Endothelial cell of umbilical vein (primary cell): ENCODE measurements at regions not wholly inside any gene's neighbourhood (a gene's known extent, or its start where the extent isn't known, plus 50 kb on each side); places are given as distances from the start of the nearest gene placed in this dataset.

Source experiments
- CTCF ChIP-seq, 2 donors: IDR thresholded peaks; 1 replicate in 1 of 2; 2 replicates in 1 of 2; pipeline ENCODE4 v1.5.1; 2011; ENCODE audit warnings: low read length in 2 of 2, mild to moderate bottlenecking in 2 of 2, moderate library complexity in 2 of 2, control low read depth in 1 of 2, inconsistent platforms in 1 of 2, low read depth in 1 of 2; ENCODE audit not compliant: insufficient read depth in 1 of 2; ENCODE audit errors: extremely low read depth in 1 of 2
- EZH2 ChIP-seq: IDR thresholded peaks from 2 replicates; pipeline ENCODE4 v1.6.1; 2012; ENCODE audit warnings: borderline replicate concordance, low read depth, mild to moderate bottlenecking, moderate library complexity, low read length, inconsistent platforms; ENCODE audit not compliant: severe bottlenecking
- MYC ChIP-seq: IDR thresholded peaks from one replicate; pipeline ENCODE4 v1.6.1; 2011; ENCODE audit warnings: mild to moderate bottlenecking, low read depth, low read length
- POLR2A ChIP-seq: IDR thresholded peaks from 2 replicates; pipeline ENCODE4 v1.6.1; 2012; ENCODE audit warnings: low read depth, mild to moderate bottlenecking, control low read depth, low read length
- POLR2AphosphoS5 ChIP-seq: IDR thresholded peaks from 2 replicates; pipeline ENCODE4 v1.6.1; 2012; ENCODE audit warnings: low read depth, mild to moderate bottlenecking, control low read depth, low read length, moderate library complexity; ENCODE audit not compliant: insufficient read depth

DNA sequence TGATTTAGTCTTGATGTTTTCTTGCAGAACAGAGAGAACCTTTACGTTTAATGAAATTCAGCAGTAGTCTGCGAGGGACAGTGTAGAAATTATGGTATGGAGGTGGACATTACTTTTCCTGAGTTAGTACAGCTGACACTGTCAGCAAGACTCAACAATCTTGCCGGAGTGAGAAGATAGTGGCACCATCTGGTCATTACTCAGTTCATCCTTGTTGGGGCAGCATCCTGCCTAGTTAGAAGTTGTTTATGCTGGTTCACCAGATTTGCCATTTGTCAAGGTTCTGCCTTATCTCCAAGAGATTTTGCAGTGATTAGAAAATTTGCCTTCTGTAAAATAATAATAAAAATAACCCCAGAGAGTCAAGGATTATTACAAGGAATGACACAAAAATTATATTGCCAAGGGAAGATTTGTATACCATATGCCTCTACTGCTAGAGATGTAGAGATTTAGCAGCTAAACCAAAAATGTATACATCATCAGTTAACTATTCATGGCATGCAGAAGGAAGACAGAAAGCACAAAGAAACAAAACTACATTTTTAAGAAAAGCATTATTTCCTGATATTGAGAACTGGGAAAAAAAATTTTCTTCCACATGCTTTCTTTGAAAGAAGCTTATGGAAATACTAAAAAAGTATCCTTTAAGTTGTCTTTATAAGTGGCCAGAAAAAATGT is 1967.4 kb downstream of the NCAM2 start:
- no peak for TF ChIP-seq CTCF (IDR thresholded peaks at IDR 0.05; ENCODE audit: extremely low read depth in 1 of 2, insufficient read depth in 1 of 2, low read depth in 1 of 2, low read length in 2 of 2)
- no peak for TF ChIP-seq POLR2AphosphoS5
- no peak for TF ChIP-seq EZH2
- no peak for TF ChIP-seq MYC
- TF ChIP-seq POLR2A = no peak
